Astrocyte (in vitro differentiated cells and primary cell): ENCODE measurements at regions not wholly inside any gene's neighbourhood (a gene's known extent, or its start where the extent isn't known, plus 50 kb on each side); places are given as distances from the start of the nearest gene placed in this dataset.

Experiments used
- DNase-seq: peaks from one replicate; pipeline ENCODE4 v3.0.0-alpha.2; 2010; ENCODE audit warnings: low read depth
- FAIRE-seq: peaks from 2 replicates; lab custom pipeline; 2011; peaks lifted over from hg19 to GRCh38; lab: Jason Lieb, UNC
- H2AFZ ChIP-seq: 2 replicates; pipeline ENCODE4 v1.6.0; 2012; ENCODE audit warnings: low read depth, low read length, inconsistent platforms
- H3K27ac ChIP-seq: 2 replicates; pipeline ENCODE4 v1.5.1; 2011; ENCODE audit warnings: low read depth, low read length, inconsistent platforms
- H3K27me3 ChIP-seq: 2 replicates; pipeline ENCODE4 v1.6.0; 2011; ENCODE audit warnings: low read length, inconsistent platforms; ENCODE audit not compliant: insufficient read depth
- H3K36me3 ChIP-seq: 2 replicates; pipeline ENCODE4 v1.5.1; 2011; ENCODE audit warnings: low read length, inconsistent platforms; ENCODE audit not compliant: insufficient read depth
- H3K4me1 ChIP-seq: 2 replicates; pipeline ENCODE4 v1.5.1; 2011; ENCODE audit warnings: low read length, inconsistent platforms; ENCODE audit not compliant: insufficient read depth
- H3K4me2 ChIP-seq: 2 replicates; pipeline ENCODE4 v1.6.0; 2012; ENCODE audit warnings: low read length, inconsistent platforms
- H3K4me3 ChIP-seq: 2 replicates; pipeline ENCODE4 v1.5.1; 2011; ENCODE audit warnings: low read depth, mild to moderate bottlenecking, low read length, inconsistent platforms; ENCODE audit not compliant: insufficient read depth
- H3K79me2 ChIP-seq: 2 replicates; pipeline ENCODE4 v1.6.0; 2012; ENCODE audit warnings: mild to moderate bottlenecking, low read length, inconsistent platforms; ENCODE audit not compliant: insufficient read depth
- H3K9ac ChIP-seq: 2 replicates; pipeline ENCODE4 v1.6.0; 2012; ENCODE audit warnings: mild to moderate bottlenecking, low read length, inconsistent platforms
- H3K9me3 ChIP-seq: 2 replicates; pipeline ENCODE4 v1.5.1; 2012; ENCODE audit warnings: low read depth, mild to moderate bottlenecking, low read length, inconsistent platforms; ENCODE audit not compliant: insufficient read depth
- H4K20me1 ChIP-seq: 2 replicates; pipeline ENCODE4 v1.6.0; 2012; ENCODE audit warnings: low read length, inconsistent platforms; ENCODE audit not compliant: insufficient read depth
- H3K27ac Mint-ChIP-seq: one replicate; pipeline ENCODE4 v1.8.0; 2021; ENCODE audit warnings: mild to moderate bottlenecking, mixed read lengths; ENCODE audit not compliant: unreplicated experiment
- H3K27me3 Mint-ChIP-seq: one replicate; pipeline ENCODE4 v1.8.0; 2021; ENCODE audit warnings: low read depth, mixed read lengths; ENCODE audit not compliant: unreplicated experiment
- H3K36me3 Mint-ChIP-seq: one replicate; pipeline ENCODE4 v1.8.0; 2021; ENCODE audit warnings: low read depth, mixed read lengths; ENCODE audit not compliant: unreplicated experiment
- H3K4me1 Mint-ChIP-seq: one replicate; pipeline ENCODE4 v1.8.0; 2021; ENCODE audit warnings: low read depth, mixed read lengths; ENCODE audit not compliant: unreplicated experiment
- H3K4me3 Mint-ChIP-seq: one replicate; pipeline ENCODE4 v1.8.0; 2021; ENCODE audit warnings: mild to moderate bottlenecking, moderate library complexity, mixed read lengths; ENCODE audit not compliant: unreplicated experiment
- H3K9me3 Mint-ChIP-seq: one replicate; pipeline ENCODE4 v1.8.0; 2021; ENCODE audit warnings: mild to moderate bottlenecking, mixed read lengths; ENCODE audit not compliant: unreplicated experiment
- EZH2 ChIP-seq: IDR thresholded peaks from 2 replicates; pipeline ENCODE4 v1.6.1; 2012; ENCODE audit warnings: mild to moderate bottlenecking, low read length, inconsistent platforms; ENCODE audit not compliant: insufficient read depth
- TF ChIP-seq, protein P1 (sequence below): IDR thresholded peaks from 2 replicates; pipeline ENCODE4 v1.5.1; 2011; ENCODE audit warnings: low read depth, mild to moderate bottlenecking, inconsistent platforms, low read length, moderate library complexity; ENCODE audit not compliant: insufficient read depth

DNA sequence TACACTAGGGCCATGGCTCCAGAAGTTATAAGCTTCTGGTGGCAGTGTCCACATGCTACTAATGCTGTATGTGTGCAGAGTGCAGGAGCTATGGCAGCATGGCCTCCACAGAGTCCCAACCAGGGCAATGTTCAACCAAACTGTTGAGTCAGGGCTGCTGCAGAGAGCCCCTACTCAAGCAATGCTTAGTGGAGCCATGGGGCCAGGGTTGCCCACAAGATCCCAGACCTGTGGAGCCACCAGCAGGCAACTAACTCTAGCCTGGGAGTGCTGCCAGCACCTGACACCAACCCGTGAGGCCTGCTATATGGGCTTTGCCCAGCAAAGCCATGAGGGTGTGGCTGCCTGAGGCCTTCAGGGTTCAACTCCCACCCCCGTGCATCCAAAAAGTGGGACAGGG lies 655.2 kb downstream of the TBC1D22A start:
- H3K36me3 Mint-ChIP-seq = no peaks in the 10 kb centered on the region
- H3K4me1 Mint-ChIP-seq = no peaks in the 10 kb centered on the region
- no peaks in the 10 kb centered on the region for H3K27me3 Mint-ChIP-seq
- H3K27ac Mint-ChIP-seq = no peak overlapping the region
- H3K4me3 ChIP-seq = no peak overlapping the region
- no peak overlapping the region for H3K27ac ChIP-seq
- DNase-seq = no peak
- H3K4me1 ChIP-seq = no peaks in the 10 kb centered on the region
- H3K4me2 ChIP-seq = no peak overlapping the region
- no peak for FAIRE-seq
- no peak for TF ChIP-seq EZH2
- TF ChIP-seq, protein P1, sequence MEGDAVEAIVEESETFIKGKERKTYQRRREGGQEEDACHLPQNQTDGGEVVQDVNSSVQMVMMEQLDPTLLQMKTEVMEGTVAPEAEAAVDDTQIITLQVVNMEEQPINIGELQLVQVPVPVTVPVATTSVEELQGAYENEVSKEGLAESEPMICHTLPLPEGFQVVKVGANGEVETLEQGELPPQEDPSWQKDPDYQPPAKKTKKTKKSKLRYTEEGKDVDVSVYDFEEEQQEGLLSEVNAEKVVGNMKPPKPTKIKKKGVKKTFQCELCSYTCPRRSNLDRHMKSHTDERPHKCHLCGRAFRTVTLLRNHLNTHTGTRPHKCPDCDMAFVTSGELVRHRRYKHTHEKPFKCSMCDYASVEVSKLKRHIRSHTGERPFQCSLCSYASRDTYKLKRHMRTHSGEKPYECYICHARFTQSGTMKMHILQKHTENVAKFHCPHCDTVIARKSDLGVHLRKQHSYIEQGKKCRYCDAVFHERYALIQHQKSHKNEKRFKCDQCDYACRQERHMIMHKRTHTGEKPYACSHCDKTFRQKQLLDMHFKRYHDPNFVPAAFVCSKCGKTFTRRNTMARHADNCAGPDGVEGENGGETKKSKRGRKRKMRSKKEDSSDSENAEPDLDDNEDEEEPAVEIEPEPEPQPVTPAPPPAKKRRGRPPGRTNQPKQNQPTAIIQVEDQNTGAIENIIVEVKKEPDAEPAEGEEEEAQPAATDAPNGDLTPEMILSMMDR = no peak
- H3K4me3 Mint-ChIP-seq = no peak overlapping the region
- H3K36me3 ChIP-seq = no peaks in the 10 kb centered on the region
- no peaks in the 10 kb centered on the region for H4K20me1 ChIP-seq
- H3K9me3 ChIP-seq = peaks cover 5% of the 10 kb centered on the region
- H2AFZ ChIP-seq = no peak overlapping the region
- no peaks in the 10 kb centered on the region for H3K27me3 ChIP-seq
- H3K79me2 ChIP-seq = no peaks in the 10 kb centered on the region
- H3K9ac ChIP-seq = no peak overlapping the region
- H3K9me3 Mint-ChIP-seq = peaks cover 24% of the 10 kb centered on the region

DNA sequence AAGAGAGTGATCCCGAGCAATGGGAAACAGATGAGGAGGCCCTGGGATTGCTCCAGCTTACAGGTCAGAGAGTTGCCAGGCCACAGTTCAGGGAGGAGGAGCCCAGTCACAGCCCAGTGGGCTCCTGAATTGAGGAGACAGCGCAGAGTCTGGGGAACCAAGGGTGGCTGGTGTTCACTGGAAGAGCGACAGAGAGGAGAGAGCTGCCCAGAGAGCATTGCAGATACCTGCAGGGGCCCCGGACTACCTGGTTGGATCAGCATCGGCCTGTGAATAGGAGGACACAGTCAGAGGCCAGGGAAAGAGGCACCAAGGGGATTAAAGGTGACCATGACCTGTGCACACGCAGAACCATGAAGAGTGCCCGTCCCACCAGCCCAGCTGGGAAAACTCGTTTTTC lies 648.6 kb downstream of the TBC1D22A start:
- peaks cover 19% of the 10 kb centered on the region for H3K9me3 Mint-ChIP-seq
- no peak for FAIRE-seq

More for the DNA sequence above, 648.6 kb downstream of the TBC1D22A start:
- Histone ChIP-seq H3K36me3 (no peaks in the 10 kb centered on the region), H4K20me1 (no peaks in the 10 kb centered on the region), H3K4me3 (no peak overlapping the region), H3K27me3 (no peaks in the 10 kb centered on the region), H3K4me1 (no peaks in the 10 kb centered on the region), H3K9ac (no peak overlapping the region), H3K27ac (no peak overlapping the region), H3K4me2 (no peak overlapping the region), H3K79me2 (no peaks in the 10 kb centered on the region), H2AFZ (no peak overlapping the region), H3K9me3 (no peaks in the 10 kb centered on the region)
- TF ChIP-seq EZH2 = no peak
- TF ChIP-seq, protein P1 = no peak
- no peak overlapping the region for H3K4me3 Mint-ChIP-seq
- no peaks in the 10 kb centered on the region for H3K27me3 Mint-ChIP-seq
- no peak overlapping the region for H3K27ac Mint-ChIP-seq
- no peak for DNase-seq
- H3K36me3 Mint-ChIP-seq = peaks cover 2% of the 10 kb centered on the region
- no peaks in the 10 kb centered on the region for H3K4me1 Mint-ChIP-seq
